Esophagus squamous epithelium (tissue), 4 donors: ENCODE measurements at regions not wholly inside any gene's neighbourhood (a gene's known extent, or its start where the extent isn't known, plus 50 kb on each side); places are given as distances from the start of the nearest gene placed in this dataset.

Source experiments
- POLR2A ChIP-seq, 4 donors: fragments of 450-650 bp; IDR thresholded peaks; one replicate each; pipeline ENCODE4 v1.6.1; 2017; ENCODE audit warnings: antibody characterized with exemption in 4 of 4, mild to moderate bottlenecking in 4 of 4, moderate library complexity in 3 of 4
- TF ChIP-seq, protein P1 (sequence below), 6 experiments: fragments of 450-650 bp in 4 of 6; fragments of 200-600 bp in 2 of 6; sonication (generic) in 2 of 6; IDR thresholded peaks; one replicate each; pipeline ENCODE4 v1.5.1; 2016 to 2019; ENCODE audit warnings: antibody characterized with exemption in 6 of 6, mild to moderate bottlenecking in 4 of 6, moderate library complexity in 4 of 6

DNA sequence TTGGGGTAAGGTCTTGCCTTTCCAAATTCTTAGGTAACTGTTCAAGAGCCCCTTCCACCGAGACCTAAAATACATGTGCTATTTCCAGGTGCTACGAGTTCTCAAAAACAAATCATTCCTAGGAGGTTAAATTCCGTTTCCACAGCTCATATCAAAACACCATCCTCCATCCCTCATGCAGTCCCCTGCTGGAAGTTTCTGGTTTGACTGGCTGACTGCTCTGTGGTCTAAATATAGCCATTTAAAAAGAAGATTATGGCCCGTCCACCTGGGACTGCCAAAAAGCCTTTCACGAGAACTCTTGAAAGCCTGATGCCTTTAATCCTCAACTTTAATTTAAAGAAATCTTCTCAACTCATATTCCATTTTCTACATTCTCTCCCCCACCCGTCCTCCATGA, 201.5 kb upstream of the MYL2 start:
- TF ChIP-seq, protein P1, sequence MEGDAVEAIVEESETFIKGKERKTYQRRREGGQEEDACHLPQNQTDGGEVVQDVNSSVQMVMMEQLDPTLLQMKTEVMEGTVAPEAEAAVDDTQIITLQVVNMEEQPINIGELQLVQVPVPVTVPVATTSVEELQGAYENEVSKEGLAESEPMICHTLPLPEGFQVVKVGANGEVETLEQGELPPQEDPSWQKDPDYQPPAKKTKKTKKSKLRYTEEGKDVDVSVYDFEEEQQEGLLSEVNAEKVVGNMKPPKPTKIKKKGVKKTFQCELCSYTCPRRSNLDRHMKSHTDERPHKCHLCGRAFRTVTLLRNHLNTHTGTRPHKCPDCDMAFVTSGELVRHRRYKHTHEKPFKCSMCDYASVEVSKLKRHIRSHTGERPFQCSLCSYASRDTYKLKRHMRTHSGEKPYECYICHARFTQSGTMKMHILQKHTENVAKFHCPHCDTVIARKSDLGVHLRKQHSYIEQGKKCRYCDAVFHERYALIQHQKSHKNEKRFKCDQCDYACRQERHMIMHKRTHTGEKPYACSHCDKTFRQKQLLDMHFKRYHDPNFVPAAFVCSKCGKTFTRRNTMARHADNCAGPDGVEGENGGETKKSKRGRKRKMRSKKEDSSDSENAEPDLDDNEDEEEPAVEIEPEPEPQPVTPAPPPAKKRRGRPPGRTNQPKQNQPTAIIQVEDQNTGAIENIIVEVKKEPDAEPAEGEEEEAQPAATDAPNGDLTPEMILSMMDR (IDR thresholded peaks at IDR 0.05): no peak
- no peak for TF ChIP-seq POLR2A (IDR thresholded peaks at IDR 0.05)
